ENCODE measurements at regions not wholly inside any gene's neighbourhood (a gene's known extent, or its start where the extent isn't known, plus 50 kb on each side); places are given as distances from the start of the nearest gene placed in this dataset.

GRCh38 chr2:19799881-19800780 lies 101.7 kb downstream of the TTC32 start:
- Histone ChIP-seq H3K4me3 (ENCODE audit: low read depth, low read length) (no peak overlapping the region), H3K27ac (ENCODE audit: low read depth, low read length) (no peak overlapping the region), H3K36me3 (ENCODE audit: control insufficient read depth, insufficient read depth, low read length) (no peaks in the 10 kb centered on the region), H3K9me3 (ENCODE audit: control insufficient read depth, insufficient read depth, low read depth, low read length) (no peaks in the 10 kb centered on the region), H3K4me1 (ENCODE audit: control insufficient read depth, insufficient read depth, low read length) (peaks cover 3% of the 10 kb centered on the region; the same call in 1 of the 2 replicates), H3K27me3 (ENCODE audit: control insufficient read depth, insufficient read depth, low read length) (no peaks in the 10 kb centered on the region), H3K9ac (ENCODE audit: low read length) (no peak overlapping the region)

GRCh38 chr2:19797871-19798270 lies 103.9 kb downstream of the TTC32 start:
- H3K4me1 ChIP-seq (ENCODE audit: control insufficient read depth, insufficient read depth, low read length): peaks cover 3% of the 10 kb centered on the region; the same call in 1 of the 2 replicates
- H3K9ac ChIP-seq (ENCODE audit: low read length): no peak overlapping the region
- H3K4me3 ChIP-seq (ENCODE audit: low read depth, low read length): no peak overlapping the region
- no peaks in the 10 kb centered on the region for H3K9me3 ChIP-seq (ENCODE audit: control insufficient read depth, insufficient read depth, low read depth, low read length)
- H3K27me3 ChIP-seq (ENCODE audit: control insufficient read depth, insufficient read depth, low read length): no peaks in the 10 kb centered on the region
- no peaks in the 10 kb centered on the region for H3K36me3 ChIP-seq (ENCODE audit: control insufficient read depth, insufficient read depth, low read length)
- H3K27ac ChIP-seq (ENCODE audit: low read depth, low read length): no peak overlapping the region

GRCh38 chr2:19797243-19797810 lies 104.5 kb downstream of the TTC32 start:
- H3K27me3 ChIP-seq (ENCODE audit: control insufficient read depth, insufficient read depth, low read length): no peaks in the 10 kb centered on the region
- H3K27ac ChIP-seq (ENCODE audit: low read depth, low read length): no peak overlapping the region
- H3K4me1 ChIP-seq (ENCODE audit: control insufficient read depth, insufficient read depth, low read length): peaks cover 3% of the 10 kb centered on the region; the same call in 1 of the 2 replicates
- no peaks in the 10 kb centered on the region for H3K36me3 ChIP-seq (ENCODE audit: control insufficient read depth, insufficient read depth, low read length)
- H3K9ac ChIP-seq (ENCODE audit: low read length): no peak overlapping the region
- H3K9me3 ChIP-seq (ENCODE audit: control insufficient read depth, insufficient read depth, low read depth, low read length): no peaks in the 10 kb centered on the region
- H3K4me3 ChIP-seq (ENCODE audit: low read depth, low read length): no peak overlapping the region

- Histone ChIP-seq H3K27me3 (ENCODE audit: control insufficient read depth, insufficient read depth, low read length) (no peaks in the 10 kb centered on the region), H3K9ac (ENCODE audit: low read length) (no peak overlapping the region)
Measured at GRCh38 chr2:19796035-19796695, 105.6 kb downstream of the TTC32 start.

GRCh38 chr2:19793132-19793750 lies 108.5 kb downstream of the TTC32 start:
- H3K4me1 ChIP-seq (ENCODE audit: control insufficient read depth, insufficient read depth, low read length): no peaks in the 10 kb centered on the region
- H3K27me3 ChIP-seq (ENCODE audit: control insufficient read depth, insufficient read depth, low read length): no peaks in the 10 kb centered on the region
- H3K9ac ChIP-seq (ENCODE audit: low read length): no peak overlapping the region
- H3K9me3 ChIP-seq (ENCODE audit: control insufficient read depth, insufficient read depth, low read depth, low read length): no peaks in the 10 kb centered on the region
- no peak overlapping the region for H3K4me3 ChIP-seq (ENCODE audit: low read depth, low read length)
- H3K36me3 ChIP-seq (ENCODE audit: control insufficient read depth, insufficient read depth, low read length): no peaks in the 10 kb centered on the region
- H3K27ac ChIP-seq (ENCODE audit: low read depth, low read length): no peak overlapping the region

More at GRCh38 chr2:19796035-19796695, 105.6 kb downstream of the TTC32 start:
- Histone ChIP-seq H3K9me3 (ENCODE audit: control insufficient read depth, insufficient read depth, low read depth, low read length) (no peaks in the 10 kb centered on the region), H3K36me3 (ENCODE audit: control insufficient read depth, insufficient read depth, low read length) (no peaks in the 10 kb centered on the region), H3K4me3 (ENCODE audit: low read depth, low read length) (no peak overlapping the region), H3K27ac (ENCODE audit: low read depth, low read length) (no peak overlapping the region), H3K4me1 (ENCODE audit: control insufficient read depth, insufficient read depth, low read length) (peaks cover 3% of the 10 kb centered on the region; the same call in 1 of the 2 replicates)

- Histone ChIP-seq H3K36me3 (ENCODE audit: control insufficient read depth, insufficient read depth, low read length) (no peaks in the 10 kb centered on the region), H3K9ac (ENCODE audit: low read length) (no peak overlapping the region), H3K4me1 (ENCODE audit: control insufficient read depth, insufficient read depth, low read length) (peaks cover 22% of the 10 kb centered on the region), H3K4me3 (ENCODE audit: low read depth, low read length) (no peak overlapping the region), H3K9me3 (ENCODE audit: control insufficient read depth, insufficient read depth, low read depth, low read length) (no peaks in the 10 kb centered on the region), H3K27me3 (ENCODE audit: control insufficient read depth, insufficient read depth, low read length) (no peaks in the 10 kb centered on the region), H3K27ac (ENCODE audit: low read depth, low read length) (no peak overlapping the region)
Measured at GRCh38 chr2:19790291-19790690, 111.5 kb downstream of the TTC32 start.

GRCh38 chr2:19787134-19787533 lies 114.6 kb downstream of the TTC32 start:
- no peaks in the 10 kb centered on the region for H3K36me3 ChIP-seq (ENCODE audit: control insufficient read depth, insufficient read depth, low read length)
- H3K27ac ChIP-seq (ENCODE audit: low read depth, low read length): no peak overlapping the region
- no peak overlapping the region for H3K4me3 ChIP-seq (ENCODE audit: low read depth, low read length)
- H3K4me1 ChIP-seq (ENCODE audit: control insufficient read depth, insufficient read depth, low read length): peaks cover 29% of the 10 kb centered on the region
- no peaks in the 10 kb centered on the region for H3K27me3 ChIP-seq (ENCODE audit: control insufficient read depth, insufficient read depth, low read length)
- H3K9me3 ChIP-seq (ENCODE audit: control insufficient read depth, insufficient read depth, low read depth, low read length): no peaks in the 10 kb centered on the region
- no peak overlapping the region for H3K9ac ChIP-seq (ENCODE audit: low read length)

- no peaks in the 10 kb centered on the region for H3K9me3 ChIP-seq (ENCODE audit: control insufficient read depth, insufficient read depth, low read depth, low read length)
- no peaks in the 10 kb centered on the region for H3K36me3 ChIP-seq (ENCODE audit: control insufficient read depth, insufficient read depth, low read length)
- H3K4me3 ChIP-seq (ENCODE audit: low read depth, low read length): no peak overlapping the region
- peaks cover 29% of the 10 kb centered on the region for H3K4me1 ChIP-seq (ENCODE audit: control insufficient read depth, insufficient read depth, low read length)
- 0 out of 2 replicates have a peak, but pooled peaks cover under 1% of the 10 kb centered on the region for H3K27me3 ChIP-seq (ENCODE audit: control insufficient read depth, insufficient read depth, low read length)
- H3K27ac ChIP-seq (ENCODE audit: low read depth, low read length): no peak overlapping the region
- H3K9ac ChIP-seq (ENCODE audit: low read length): no peak overlapping the region
Measured at GRCh38 chr2:19786408-19787058, 115.2 kb downstream of the TTC32 start.

GRCh38 chr2:19785867-19786266 lies 115.9 kb downstream of the TTC32 start:
- H3K4me3 ChIP-seq (ENCODE audit: low read depth, low read length): no peak overlapping the region
- H3K27ac ChIP-seq (ENCODE audit: low read depth, low read length): no peak overlapping the region
- no peaks in the 10 kb centered on the region for H3K9me3 ChIP-seq (ENCODE audit: control insufficient read depth, insufficient read depth, low read depth, low read length)
- 0 out of 2 replicates have a peak, but pooled peaks cover 3% of the 10 kb centered on the region for H3K27me3 ChIP-seq (ENCODE audit: control insufficient read depth, insufficient read depth, low read length)
- H3K9ac ChIP-seq (ENCODE audit: low read length): no peak overlapping the region
- no peaks in the 10 kb centered on the region for H3K36me3 ChIP-seq (ENCODE audit: control insufficient read depth, insufficient read depth, low read length)
- H3K4me1 ChIP-seq (ENCODE audit: control insufficient read depth, insufficient read depth, low read length): peaks cover 29% of the 10 kb centered on the region

- H3K4me3 ChIP-seq (ENCODE audit: low read depth, low read length): no peak overlapping the region
- no peak overlapping the region for H3K9ac ChIP-seq (ENCODE audit: low read length)
- H3K27me3 ChIP-seq (ENCODE audit: control insufficient read depth, insufficient read depth, low read length): 0 out of 2 replicates have a peak, but pooled peaks cover 3% of the 10 kb centered on the region
- no peaks in the 10 kb centered on the region for H3K36me3 ChIP-seq (ENCODE audit: control insufficient read depth, insufficient read depth, low read length)
- H3K4me1 ChIP-seq (ENCODE audit: control insufficient read depth, insufficient read depth, low read length): peaks cover 29% of the 10 kb centered on the region
- no peaks in the 10 kb centered on the region for H3K9me3 ChIP-seq (ENCODE audit: control insufficient read depth, insufficient read depth, low read depth, low read length)
- H3K27ac ChIP-seq (ENCODE audit: low read depth, low read length): no peak overlapping the region
Measured at GRCh38 chr2:19785447-19785846, 116.3 kb downstream of the TTC32 start.

All from HUES6 (cell line).